WTC11 (cell line): ENCODE measurements at regions not wholly inside any gene's neighbourhood (a gene's known extent, or its start where the extent isn't known, plus 50 kb on each side); places are given as distances from the start of the nearest gene placed in this dataset.

ENCODE experiments used
- ATAC-seq: fragments of 200-7000 bp; cut with Tn5 transposase; 2 replicates; pipeline ENCODE4 v1.10.0; 2021; ENCODE audit warnings: mild to moderate bottlenecking, moderate library complexity
- CTCF ChIA-PET: fragments of 300-600 bp; sonication (Branson Sonifier 250); formaldehyde crosslinking; loops from one replicate; lab custom pipeline; 2021; ENCODE audit warnings: antibody characterized with exemption; lab: Charles Lee
- POLR2A ChIA-PET: fragments of 350-600 bp; sonication (Branson Sonifier 250); formaldehyde crosslinking; loops from one replicate; lab custom pipeline; 2021; ENCODE audit warnings: antibody characterized with exemption; lab: Charles Lee
- DNase-seq: peaks from one replicate; pipeline ENCODE4 v3.0.0; 2021; ENCODE audit warnings: low spot score
- H3K27ac Mint-ChIP-seq: 2 replicates; pipeline ENCODE4 v1.8.0; 2021; ENCODE audit warnings: mixed read lengths
- H3K27me3 Mint-ChIP-seq: 2 replicates; pipeline ENCODE4 v1.8.0; 2021; ENCODE audit warnings: low read depth, mild to moderate bottlenecking, moderate library complexity, mixed read lengths
- H3K36me3 Mint-ChIP-seq: 2 replicates; pipeline ENCODE4 v1.8.0; 2021; ENCODE audit warnings: mixed read lengths
- H3K4me1 Mint-ChIP-seq: 2 replicates; pipeline ENCODE4 v1.8.0; 2022; ENCODE audit warnings: mixed read lengths
- H3K4me3 Mint-ChIP-seq: 2 replicates; pipeline ENCODE4 v1.8.0; 2021; ENCODE audit warnings: mild to moderate bottlenecking, moderate library complexity, mixed read lengths
- H3K9me3 Mint-ChIP-seq: 2 replicates; pipeline ENCODE4 v1.8.0; 2021; ENCODE audit warnings: mixed read lengths
- ATF2 ChIP-seq: sonication (generic); formaldehyde crosslinking; IDR thresholded peaks from 2 replicates; pipeline ENCODE4 v1.8.1; 2022; ENCODE audit warnings: low read depth, missing genetic modification reagents, borderline replicate concordance
- ELF4 ChIP-seq: sonication (generic); formaldehyde crosslinking; IDR thresholded peaks from 2 replicates; pipeline ENCODE4 v1.8.1; 2022; ENCODE audit warnings: low read depth, mild to moderate bottlenecking, moderate library complexity, missing genetic modification reagents
- GRHL2 ChIP-seq: fragments of 250-450 bp; sonication (Bioruptor Pico); IDR thresholded peaks from 2 replicates; pipeline ENCODE4 v1.8.0; 2022; ENCODE audit warnings: mild to moderate bottlenecking, moderate library complexity; ENCODE audit not compliant: insufficient replicate concordance, severe bottlenecking
- IRF1 ChIP-seq: sonication (generic); formaldehyde crosslinking; IDR thresholded peaks from 2 replicates; pipeline ENCODE4 v1.8.0; 2023; ENCODE audit warnings: missing genetic modification reagents
- MYBL2 ChIP-seq: sonication (generic); formaldehyde crosslinking; IDR thresholded peaks from 2 replicates; pipeline ENCODE4 v1.8.1; 2023; ENCODE audit warnings: mild to moderate bottlenecking, moderate library complexity, missing genetic modification reagents
- NFATC4 ChIP-seq: fragments of 250-450 bp; sonication (Bioruptor Pico); IDR thresholded peaks from 2 replicates; pipeline ENCODE4 v1.9.0; 2021; ENCODE audit warnings: mild to moderate bottlenecking
- NFE2L1 ChIP-seq: sonication (generic); formaldehyde crosslinking; IDR thresholded peaks from 2 replicates; pipeline ENCODE4 v1.8.1; 2023; ENCODE audit warnings: missing genetic modification reagents
- NFYB ChIP-seq: sonication (generic); formaldehyde crosslinking; conservative IDR thresholded peaks from 2 replicates; pipeline ENCODE4 v1.8.0; 2022; ENCODE audit warnings: low read depth, missing genetic modification reagents
- OVOL2 ChIP-seq: fragments of 250-450 bp; sonication (Bioruptor Pico); IDR thresholded peaks from 2 replicates; pipeline ENCODE4 v1.9.0; 2021; ENCODE audit warnings: mild to moderate bottlenecking, borderline replicate concordance
- SMAD4 ChIP-seq: sonication (generic); formaldehyde crosslinking; IDR thresholded peaks from 2 replicates; pipeline ENCODE4 v1.8.0; 2022; ENCODE audit warnings: mild to moderate bottlenecking, missing genetic modification reagents
- TEAD1 ChIP-seq: sonication (generic); formaldehyde crosslinking; IDR thresholded peaks from 2 replicates; pipeline ENCODE4 v1.8.0; 2022; ENCODE audit warnings: mild to moderate bottlenecking, missing genetic modification reagents
- ZBTB21 ChIP-seq: sonication (generic); formaldehyde crosslinking; IDR thresholded peaks from 2 replicates; pipeline ENCODE4 v1.8.1; 2023; ENCODE audit warnings: mild to moderate bottlenecking, missing genetic modification reagents, borderline replicate concordance
- ZNF138 ChIP-seq: sonication (generic); formaldehyde crosslinking; conservative IDR thresholded peaks from 2 replicates; pipeline ENCODE4 v1.8.1; 2022; ENCODE audit warnings: mild to moderate bottlenecking, moderate library complexity, missing genetic modification reagents
- TF ChIP-seq, protein P1 (sequence below): sonication (generic); formaldehyde crosslinking; IDR thresholded peaks from 2 replicates; pipeline ENCODE4 v1.8.1; 2023; ENCODE audit warnings: mild to moderate bottlenecking, missing genetic modification reagents
- TF ChIP-seq, protein P2 (sequence below): fragments of 250-450 bp; sonication (Bioruptor Pico); IDR thresholded peaks from 2 replicates; pipeline ENCODE4 v1.9.0; 2021; ENCODE audit warnings: mild to moderate bottlenecking
- TF ChIP-seq, protein P3 (sequence below): fragments of 250-450 bp; sonication (Bioruptor Pico); IDR thresholded peaks from 2 replicates; pipeline ENCODE4 v1.8.0; 2021; ENCODE audit warnings: mild to moderate bottlenecking

DNA sequence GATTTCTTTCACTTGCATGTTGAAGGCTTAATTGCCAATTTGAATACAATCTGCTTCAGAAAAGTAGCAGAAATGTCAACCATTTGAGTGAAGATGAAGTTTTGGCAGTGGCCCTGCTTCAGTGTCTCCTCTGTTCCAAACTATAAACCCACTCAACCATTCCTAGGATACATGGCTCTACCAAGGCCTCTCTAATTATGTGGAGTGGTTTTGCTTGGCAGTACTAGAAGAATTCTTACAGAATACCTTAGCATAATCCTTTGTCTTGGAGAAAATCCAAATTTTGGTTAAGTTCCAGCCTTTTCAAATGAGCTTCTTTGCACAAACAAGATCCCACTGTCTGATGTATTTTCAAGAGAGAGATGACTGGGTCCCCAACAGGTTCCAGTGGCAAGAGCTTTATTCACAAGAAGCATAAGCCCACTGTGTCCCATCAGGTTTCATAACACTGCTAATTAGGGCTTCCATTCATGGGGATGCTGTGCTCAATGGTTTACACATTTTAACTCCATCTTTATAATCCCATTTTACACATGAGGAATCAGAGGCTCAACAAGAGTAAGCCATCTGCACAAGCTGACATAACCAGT, 234.5 kb downstream of the IPO8 start:
- ChIA-PET POLR2A (no interaction called here), CTCF (no interaction called here)
- H3K27ac Mint-ChIP-seq = no peak overlapping the region
- H3K4me3 Mint-ChIP-seq = no peak overlapping the region
- no peaks in the 10 kb centered on the region for H3K27me3 Mint-ChIP-seq
- ATAC-seq = no peak
- no peak for DNase-seq
- H3K36me3 Mint-ChIP-seq = 0 out of 2 replicates have a peak, but pooled peaks cover 2% of the 10 kb centered on the region
- H3K4me1 Mint-ChIP-seq = no peaks in the 10 kb centered on the region
- H3K9me3 Mint-ChIP-seq = peaks cover 18% of the 10 kb centered on the region
- TF ChIP-seq, protein P1, sequence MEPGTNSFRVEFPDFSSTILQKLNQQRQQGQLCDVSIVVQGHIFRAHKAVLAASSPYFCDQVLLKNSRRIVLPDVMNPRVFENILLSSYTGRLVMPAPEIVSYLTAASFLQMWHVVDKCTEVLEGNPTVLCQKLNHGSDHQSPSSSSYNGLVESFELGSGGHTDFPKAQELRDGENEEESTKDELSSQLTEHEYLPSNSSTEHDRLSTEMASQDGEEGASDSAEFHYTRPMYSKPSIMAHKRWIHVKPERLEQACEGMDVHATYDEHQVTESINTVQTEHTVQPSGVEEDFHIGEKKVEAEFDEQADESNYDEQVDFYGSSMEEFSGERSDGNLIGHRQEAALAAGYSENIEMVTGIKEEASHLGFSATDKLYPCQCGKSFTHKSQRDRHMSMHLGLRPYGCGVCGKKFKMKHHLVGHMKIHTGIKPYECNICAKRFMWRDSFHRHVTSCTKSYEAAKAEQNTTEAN (CRISPR knock-in tag) = no peak
- no peak for TF ChIP-seq ATF2 (CRISPR knock-in tag)

- no peak overlapping the region for H3K27ac Mint-ChIP-seq
- no peaks in the 10 kb centered on the region for H3K4me1 Mint-ChIP-seq
- ATAC-seq = no peak
- no peak for DNase-seq
- 0 out of 2 replicates have a peak, but pooled peaks cover 2% of the 10 kb centered on the region for H3K36me3 Mint-ChIP-seq
- H3K9me3 Mint-ChIP-seq = peaks cover 9% of the 10 kb centered on the region
- POLR2A ChIA-PET = no interaction called here
- CTCF ChIA-PET = interaction anchor here (1.4 kb wide), 1 partner anchor 19 kb away, joined by 4 read pairs; no protein-coding TSS in a partner anchor
- H3K27me3 Mint-ChIP-seq = no peaks in the 10 kb centered on the region
- TF ChIP-seq NFE2L1 = no peak
- TF ChIP-seq IRF1 = no peak
- TF ChIP-seq NFYB (CRISPR knock-in tag) = no peak
- TF ChIP-seq SMAD4 = no peak
- TF ChIP-seq ELF4 (CRISPR knock-in tag) = no peak
- TF ChIP-seq MYBL2 (CRISPR knock-in tag) = no peak
- no peak for TF ChIP-seq GRHL2
- no peak for TF ChIP-seq TEAD1 (CRISPR knock-in tag)
- TF ChIP-seq, protein P2, sequence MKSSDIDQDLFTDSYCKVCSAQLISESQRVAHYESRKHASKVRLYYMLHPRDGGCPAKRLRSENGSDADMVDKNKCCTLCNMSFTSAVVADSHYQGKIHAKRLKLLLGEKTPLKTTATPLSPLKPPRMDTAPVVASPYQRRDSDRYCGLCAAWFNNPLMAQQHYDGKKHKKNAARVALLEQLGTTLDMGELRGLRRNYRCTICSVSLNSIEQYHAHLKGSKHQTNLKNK (CRISPR knock-in tag) = no peak
- no peak for TF ChIP-seq ZBTB21 (CRISPR knock-in tag)
- TF ChIP-seq OVOL2 (CRISPR knock-in tag) = no peak
- TF ChIP-seq, protein P3, sequence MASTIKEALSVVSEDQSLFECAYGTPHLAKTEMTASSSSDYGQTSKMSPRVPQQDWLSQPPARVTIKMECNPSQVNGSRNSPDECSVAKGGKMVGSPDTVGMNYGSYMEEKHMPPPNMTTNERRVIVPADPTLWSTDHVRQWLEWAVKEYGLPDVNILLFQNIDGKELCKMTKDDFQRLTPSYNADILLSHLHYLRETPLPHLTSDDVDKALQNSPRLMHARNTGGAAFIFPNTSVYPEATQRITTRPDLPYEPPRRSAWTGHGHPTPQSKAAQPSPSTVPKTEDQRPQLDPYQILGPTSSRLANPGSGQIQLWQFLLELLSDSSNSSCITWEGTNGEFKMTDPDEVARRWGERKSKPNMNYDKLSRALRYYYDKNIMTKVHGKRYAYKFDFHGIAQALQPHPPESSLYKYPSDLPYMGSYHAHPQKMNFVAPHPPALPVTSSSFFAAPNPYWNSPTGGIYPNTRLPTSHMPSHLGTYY (CRISPR knock-in tag) = no peak
- no peak overlapping the region for H3K4me3 Mint-ChIP-seq
Measured at GRCh38 chr12:30458453-30458852, 237.2 kb downstream of the IPO8 start.

- ChIA-PET POLR2A (no interaction called here), CTCF (interaction anchor here (1.0 to 1.6 kb wide), 7 partner anchors 9 to 342 kb away, joined by 3 to 11 read pairs (median 4); no protein-coding TSS in a partner anchor)
- H3K27me3 Mint-ChIP-seq = no peaks in the 10 kb centered on the region
- peak; percentile 66 for ATAC-seq
- peaks cover 12% of the 10 kb centered on the region for H3K9me3 Mint-ChIP-seq
- no peaks in the 10 kb centered on the region for H3K4me1 Mint-ChIP-seq
- 0 out of 2 replicates have a peak, but pooled peaks cover 2% of the 10 kb centered on the region for H3K36me3 Mint-ChIP-seq
- no peak for DNase-seq
- no peak for TF ChIP-seq SMAD4
- no peak for TF ChIP-seq ZNF138 (CRISPR knock-in tag)
- no peak for TF ChIP-seq NFATC4
- TF ChIP-seq, all 79 proteins: peak for 0
- no peak overlapping the region for H3K4me3 Mint-ChIP-seq
- H3K27ac Mint-ChIP-seq = no peak overlapping the region
Measured at GRCh38 chr12:30457621-30458289, 237.9 kb downstream of the IPO8 start.
